ENCODE measurements at regions not wholly inside any gene's neighbourhood (a gene's known extent, or its start where the extent isn't known, plus 50 kb on each side); places are given as distances from the start of the nearest gene placed in this dataset.

GRCh38 chr13:60328073-60328472 is 68.9 kb upstream of the TDRD3 start:
- TF ChIP-seq YY1 (IDR thresholded peaks at IDR 0.05; ENCODE audit: insufficient read depth, insufficient read length) (no peak), ZNF274 (IDR thresholded peaks at IDR 0.05; ENCODE audit: low read depth, low read length) (no peak), SUZ12 (IDR thresholded peaks at IDR 0.05; ENCODE audit: extremely low read depth, insufficient read depth, insufficient read length) (no peak)
